GM21528 (cell line): ENCODE measurements at regions not wholly inside any gene's neighbourhood (a gene's known extent, or its start where the extent isn't known, plus 50 kb on each side); places are given as distances from the start of the nearest gene placed in this dataset.

Experiments
- ATAC-seq: cut with Tn5 transposase; IDR thresholded peaks from one replicate; pipeline ENCODE4 v1.9.1; 2021; ENCODE audit warnings: mild to moderate bottlenecking, moderate library complexity; ENCODE audit not compliant: unreplicated experiment, low FRiP score

DNA sequence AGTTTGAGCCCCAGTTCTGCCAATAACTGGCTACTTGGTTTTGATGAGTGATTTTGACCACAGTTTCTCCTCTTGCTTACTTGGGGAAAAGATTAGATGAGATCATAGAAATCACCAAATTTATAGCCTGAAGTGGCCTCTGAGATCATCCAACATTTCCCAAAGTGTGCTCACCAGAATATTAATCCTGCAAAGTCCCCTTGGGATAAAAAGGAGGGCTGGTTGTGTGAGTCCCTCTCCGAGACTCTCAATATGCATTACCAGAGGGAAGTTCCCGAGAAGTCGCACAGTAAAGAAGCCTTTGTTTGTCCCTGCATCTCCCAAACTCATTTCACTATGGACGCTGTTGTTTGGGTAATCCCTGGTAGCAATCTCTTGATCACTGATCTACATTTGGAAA, 88.4 kb upstream of the ADRA1B start:
- ATAC-seq, result no peak

DNA sequence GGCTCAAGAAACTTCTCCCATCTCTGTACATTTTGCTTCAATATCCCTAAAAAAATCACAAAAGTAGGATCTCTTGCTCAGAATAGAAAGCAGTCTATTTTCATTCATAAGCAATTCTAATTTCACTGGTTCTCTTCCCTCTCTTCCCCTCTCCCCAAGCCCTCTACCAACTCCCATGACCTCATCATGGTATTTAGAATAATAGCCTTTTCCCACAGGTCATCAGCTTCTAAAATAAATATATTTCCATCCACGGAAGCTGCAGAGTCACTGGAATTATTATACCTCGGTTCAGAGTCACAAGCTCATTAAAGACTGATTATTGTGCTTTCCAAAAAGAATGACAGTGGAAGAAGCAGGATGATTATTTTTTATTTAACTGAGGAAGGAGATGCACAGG, 84.2 kb upstream of the ADRA1B start:
- no peak for ATAC-seq

- ATAC-seq, result no peak
Measured at GRCh38 chr5:159833088-159833487, 83.2 kb upstream of the ADRA1B start.

DNA sequence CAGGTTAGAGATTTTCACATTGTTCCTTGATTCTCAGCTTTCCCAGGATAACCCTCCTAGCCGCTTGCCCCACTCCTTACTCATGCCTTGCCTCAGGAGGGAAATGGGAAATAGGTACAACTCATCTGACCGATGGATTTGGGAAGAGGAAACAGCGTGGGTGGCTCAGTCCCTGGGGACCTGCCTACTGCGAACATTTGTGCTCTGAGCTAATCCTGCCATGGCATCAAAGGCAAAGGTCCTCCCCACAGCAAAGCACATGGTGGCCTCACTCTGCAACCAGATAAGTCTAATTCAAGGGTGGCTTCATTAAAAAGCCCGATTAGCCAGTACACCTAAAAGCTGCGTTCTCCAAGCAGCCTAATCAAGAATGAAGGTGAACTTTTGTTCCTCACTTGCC, 82.4 kb upstream of the ADRA1B start:
- ATAC-seq, result no peak

GRCh38 chr5:159835548-159835947, 80.7 kb upstream of the ADRA1B start:
- ATAC-seq, result no peak

DNA sequence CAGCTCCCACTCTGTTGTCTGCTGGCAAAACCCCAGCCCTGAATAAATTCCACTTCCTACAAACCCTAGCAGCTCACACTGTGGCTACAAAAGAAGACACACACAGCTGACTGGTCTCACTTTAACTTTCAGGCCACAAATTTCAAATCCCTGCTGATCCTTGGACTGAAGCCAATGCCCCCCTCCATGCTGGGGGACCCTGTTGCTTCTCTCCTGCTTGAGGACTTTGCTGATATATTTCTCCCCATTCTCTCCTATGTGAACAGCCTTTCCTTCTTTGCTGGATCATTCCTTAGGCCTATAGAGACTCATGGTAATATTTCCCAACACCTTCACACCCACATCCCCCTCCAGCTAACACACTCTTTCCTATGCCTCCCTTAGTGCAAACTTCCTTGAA, 79.6 kb upstream of the ADRA1B start:
- ATAC-seq, result no peak

GRCh38 chr5:159837860-159838259, 78.4 kb upstream of the ADRA1B start:
- no peak for ATAC-seq

DNA sequence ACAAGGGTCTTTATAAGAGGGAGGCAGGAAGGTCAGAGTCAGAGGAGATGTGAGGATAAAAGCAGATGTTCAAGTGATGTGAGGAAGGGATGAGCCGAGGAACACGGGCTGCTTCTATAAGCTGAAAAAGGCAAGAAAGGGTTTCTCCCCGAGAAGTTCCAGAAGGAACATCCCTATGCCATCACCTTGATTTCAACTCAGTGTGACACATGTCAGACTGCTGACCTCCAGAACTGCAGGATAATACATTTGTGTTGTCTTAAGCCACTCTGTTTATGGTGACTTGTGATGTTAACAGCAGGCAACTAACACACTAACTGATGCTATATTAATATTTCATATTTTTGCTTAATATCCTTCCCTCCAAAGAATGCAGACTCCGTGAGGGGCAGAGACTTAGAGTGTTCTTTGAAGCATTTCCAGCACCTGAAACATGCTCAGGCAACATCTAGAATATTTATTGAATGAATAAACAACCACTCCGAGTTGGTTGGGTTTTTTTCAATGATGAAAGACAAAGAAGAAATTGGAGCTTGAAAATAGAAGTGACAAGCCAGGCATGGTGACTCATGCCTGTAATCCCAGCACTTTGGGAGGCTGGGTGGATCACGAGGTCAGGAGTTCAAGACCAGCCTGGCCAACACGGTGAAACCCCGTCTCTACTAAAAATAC, 77.6 kb upstream of the ADRA1B start:
- ATAC-seq, result no peak

DNA sequence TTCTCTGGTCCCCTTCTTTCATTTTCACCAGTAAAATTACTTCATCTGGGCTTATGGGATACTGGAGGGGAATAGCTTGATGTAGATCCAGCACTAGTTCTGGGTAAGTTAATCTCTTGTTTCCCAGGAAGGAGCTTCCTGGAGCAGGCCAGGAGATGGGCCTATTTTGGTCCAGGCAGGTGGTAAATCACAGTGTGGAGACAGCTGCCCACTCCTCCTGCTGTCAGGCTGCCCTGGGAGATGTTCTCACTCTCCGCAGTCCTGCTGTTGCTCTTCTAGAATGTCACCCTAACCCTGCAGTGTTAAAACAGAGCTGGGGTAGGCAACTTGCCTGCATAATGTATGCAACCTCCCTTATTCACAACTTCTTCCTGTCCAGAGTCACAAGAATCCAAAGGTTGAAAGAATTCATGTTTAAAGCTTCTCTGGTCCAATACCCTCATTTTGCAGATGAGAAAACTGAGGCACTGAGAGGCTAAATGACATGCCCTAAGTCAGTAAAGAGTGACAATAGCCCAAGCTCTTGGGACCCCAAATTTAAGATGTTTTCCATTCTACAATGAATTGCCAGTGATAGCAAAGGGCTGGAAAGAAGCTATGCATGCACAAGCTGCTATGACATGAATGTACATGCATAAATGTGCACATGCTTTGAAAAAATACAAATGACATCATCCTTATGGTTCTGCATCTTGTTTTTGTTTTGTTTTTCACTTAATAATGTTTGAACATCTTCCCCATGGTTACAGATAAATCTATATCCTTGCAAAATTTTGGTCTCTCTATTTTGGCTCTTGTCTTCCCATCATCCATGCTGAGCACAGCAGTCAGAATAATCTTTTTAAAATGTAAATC, 71.8 kb upstream of the ADRA1B start:
- ATAC-seq, result no peak

- ATAC-seq, result no peak
Measured at GRCh38 chr5:159849437-159850083, 66.7 kb upstream of the ADRA1B start.

GRCh38 chr5:159850160-159850559, 66.1 kb upstream of the ADRA1B start:
- no peak for ATAC-seq

- no peak for ATAC-seq
Measured at GRCh38 chr5:159851053-159851452, 65.2 kb upstream of the ADRA1B start.

DNA sequence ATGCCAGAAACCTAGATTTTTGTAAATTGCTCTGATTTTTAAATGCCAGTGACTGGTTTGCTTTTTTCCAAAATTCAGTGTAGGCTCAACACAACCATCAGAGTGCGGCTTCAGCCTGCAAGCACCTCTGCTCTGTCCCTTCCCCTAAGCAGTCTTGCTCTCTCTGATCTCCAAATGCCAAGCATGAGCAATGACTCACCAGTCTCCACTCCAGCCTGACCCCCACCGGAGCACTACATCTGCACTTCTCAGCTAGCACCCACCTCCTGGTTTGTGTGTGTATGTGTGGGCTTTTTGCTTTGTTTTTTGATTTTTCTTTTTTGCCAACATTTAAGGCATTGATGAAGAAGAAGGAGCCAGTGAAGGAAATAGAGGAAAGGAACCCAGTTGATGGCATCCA, 61.4 kb upstream of the ADRA1B start:
- ATAC-seq, result no peak

- ATAC-seq, result no peak
Measured at GRCh38 chr5:159855476-159856191, 60.6 kb upstream of the ADRA1B start.

GRCh38 chr5:159858871-159859270, 57.4 kb upstream of the ADRA1B start:
- ATAC-seq, result no peak

GRCh38 chr5:159861086-159861485, 55.2 kb upstream of the ADRA1B start:
- no peak for ATAC-seq

DNA sequence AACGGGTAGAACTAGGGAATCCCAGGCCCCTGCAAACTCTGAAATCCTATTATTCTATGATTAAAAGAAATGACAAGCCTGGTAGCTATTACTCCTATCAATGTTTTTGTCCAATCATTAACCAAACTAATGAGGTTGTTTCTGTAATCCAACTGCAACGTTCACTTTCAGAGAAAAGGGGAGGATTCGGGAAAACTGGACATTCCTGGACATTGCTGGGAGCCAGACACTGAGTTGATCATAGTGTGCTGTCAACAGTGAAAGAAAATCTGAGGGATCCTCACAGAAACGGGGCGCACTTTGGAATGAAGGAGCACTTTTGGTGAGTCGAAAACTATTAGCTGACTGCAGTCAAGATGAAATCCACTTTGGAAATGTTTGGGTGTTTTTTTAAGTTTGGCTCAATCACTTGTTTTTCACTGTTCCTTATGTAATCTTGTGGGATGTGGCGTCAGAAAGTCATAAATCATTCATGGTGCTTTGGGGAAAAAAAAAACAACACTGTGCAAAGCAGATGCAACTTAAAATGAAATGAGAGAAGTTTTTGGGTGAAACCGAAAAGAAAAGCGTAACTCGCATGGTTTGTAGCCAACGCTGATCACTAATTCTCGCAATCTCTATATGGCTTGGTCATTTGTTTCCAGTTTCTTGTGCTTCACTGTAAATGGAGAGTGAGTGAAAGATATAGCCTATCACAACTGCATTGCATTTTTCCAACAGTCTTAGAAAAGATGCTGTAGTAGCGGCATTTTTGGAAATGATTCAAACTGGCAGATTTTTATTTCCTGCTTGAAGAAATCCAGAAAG, 51.2 kb upstream of the ADRA1B start:
- peak; percentile 79 for ATAC-seq

DNA sequence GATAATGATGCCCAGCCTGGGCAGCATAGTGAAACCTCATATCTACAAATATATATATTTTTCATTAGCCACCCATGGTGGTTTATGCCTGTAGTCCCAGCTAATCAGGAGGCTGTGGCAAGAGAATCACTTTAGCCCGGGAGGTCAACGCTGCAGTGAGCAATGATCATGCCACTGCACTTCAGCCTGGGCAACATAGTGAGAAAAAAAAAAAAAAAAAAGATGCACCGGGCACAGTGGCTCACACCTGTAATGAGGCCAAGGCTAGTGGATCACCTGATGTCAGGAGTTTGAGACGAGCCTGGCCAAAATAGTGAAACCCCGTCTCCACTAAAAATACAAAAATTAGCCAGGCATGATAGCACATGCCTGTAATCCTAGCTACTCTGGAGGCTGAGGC, 50.2 kb upstream of the ADRA1B start:
- no peak for ATAC-seq
